ENCODE measurements at regions not wholly inside any gene's neighbourhood (a gene's known extent, or its start where the extent isn't known, plus 50 kb on each side); places are given as distances from the start of the nearest gene placed in this dataset.

DNA sequence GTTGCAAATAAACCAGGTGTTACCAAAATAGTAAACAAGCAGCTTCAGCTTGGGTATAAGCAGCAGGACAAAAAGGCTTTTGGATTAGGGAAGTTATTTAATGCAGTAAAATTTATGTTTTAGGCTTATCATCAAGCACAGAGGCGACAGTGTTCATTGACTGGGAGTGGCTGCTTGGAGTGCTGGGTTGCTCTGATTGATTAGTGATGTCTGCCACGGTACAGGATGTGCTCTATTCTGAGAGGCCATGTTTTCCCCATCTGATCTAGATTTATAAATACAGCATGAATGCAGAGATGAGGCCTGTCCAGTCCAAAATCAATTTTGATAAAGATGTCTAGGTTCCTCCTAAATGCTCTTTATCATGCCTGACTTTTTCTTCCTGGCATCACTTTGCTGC, 83.5 kb downstream of the MAP1LC3B2 start:
- ATAC-seq = no peak
- H3K4me1 Mint-ChIP-seq (ENCODE audit: low read depth in 2 of 2) = peaks cover 0 to under 1% of the 10 kb centered on the region in 2 donors
- H3K27ac Mint-ChIP-seq = no peak overlapping the region
- H3K4me3 Mint-ChIP-seq = no peak overlapping the region
- no peaks in the 10 kb centered on the region for H3K9me3 Mint-ChIP-seq
- H3K27me3 Mint-ChIP-seq = peaks cover 9 to 22% of the 10 kb centered on the region in 2 donors
- H3K36me3 Mint-ChIP-seq = no peaks in the 10 kb centered on the region
- DNase-seq (ENCODE audit: low spot score) = no peak

- Mint-ChIP-seq H3K4me1 (ENCODE audit: low read depth in 2 of 2) (no peaks in the 10 kb centered on the region), H3K27me3 (peaks cover 5 to 23% of the 10 kb centered on the region in 2 donors), H3K27ac (no peak overlapping the region), H3K9me3 (no peaks in the 10 kb centered on the region), H3K4me3 (no peak overlapping the region), H3K36me3 (no peaks in the 10 kb centered on the region)
- ATAC-seq = no peak
- no peak for DNase-seq (ENCODE audit: low spot score)
Measured at GRCh38 chr12:116642106-116642505, 82.9 kb downstream of the MAP1LC3B2 start.

DNA sequence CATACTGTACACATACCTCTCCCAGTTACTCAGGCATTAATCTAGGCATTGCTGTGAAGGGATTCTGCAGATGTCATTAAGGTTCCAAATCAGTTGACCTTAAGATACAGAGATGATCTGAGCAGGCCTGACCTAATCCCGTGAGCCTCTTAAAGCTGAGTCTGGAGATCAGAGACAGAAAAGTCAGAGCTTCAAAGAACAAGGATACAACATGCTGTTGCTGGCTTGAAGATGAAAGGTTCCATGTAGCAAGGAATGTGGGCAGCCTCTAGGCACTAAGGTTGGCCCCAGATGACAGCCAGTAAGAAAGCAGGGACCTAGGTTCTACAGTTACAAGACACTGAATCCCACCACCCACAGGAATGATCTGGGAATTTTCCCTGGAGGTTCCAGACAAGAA, 81.1 kb downstream of the MAP1LC3B2 start:
- H3K4me3 Mint-ChIP-seq = no peak overlapping the region
- ATAC-seq (no peak), DNase-seq (ENCODE audit: low spot score) (no peak)
- H3K36me3 Mint-ChIP-seq = no peaks in the 10 kb centered on the region
- H3K27ac Mint-ChIP-seq = no peak overlapping the region
- peaks cover 13 to 25% of the 10 kb centered on the region in 2 donors for H3K27me3 Mint-ChIP-seq
- no peaks in the 10 kb centered on the region for H3K9me3 Mint-ChIP-seq
- H3K4me1 Mint-ChIP-seq (ENCODE audit: low read depth in 2 of 2) = peaks cover 0 to 4% of the 10 kb centered on the region in 2 donors

GRCh38 chr12:116639765-116640164, 80.6 kb downstream of the MAP1LC3B2 start:
- peaks cover 0 to 4% of the 10 kb centered on the region in 2 donors for H3K4me1 Mint-ChIP-seq (ENCODE audit: low read depth in 2 of 2)
- no peak for ATAC-seq
- H3K36me3 Mint-ChIP-seq = no peaks in the 10 kb centered on the region
- H3K27me3 Mint-ChIP-seq = peaks cover 18 to 30% of the 10 kb centered on the region in 2 donors
- H3K4me3 Mint-ChIP-seq = no peak overlapping the region
- no peak overlapping the region for H3K27ac Mint-ChIP-seq
- DNase-seq (ENCODE audit: low spot score) = no peak
- H3K9me3 Mint-ChIP-seq = no peaks in the 10 kb centered on the region

- DNase-seq (ENCODE audit: low spot score) (no peak), ATAC-seq (no peak)
- Mint-ChIP-seq H3K9me3 (no peaks in the 10 kb centered on the region), H3K27me3 (peaks cover 32 to 42% of the 10 kb centered on the region in 2 donors), H3K4me3 (no peak overlapping the region), H3K4me1 (ENCODE audit: low read depth in 2 of 2) (peaks cover 0 to 4% of the 10 kb centered on the region in 2 donors), H3K36me3 (no peaks in the 10 kb centered on the region), H3K27ac (no peak overlapping the region)
Measured at GRCh38 chr12:116638376-116638775, 79.2 kb downstream of the MAP1LC3B2 start.

GRCh38 chr12:116637589-116638150, 78.5 kb downstream of the MAP1LC3B2 start:
- ATAC-seq (no peak), DNase-seq (ENCODE audit: low spot score) (no peak)
- no peak overlapping the region for H3K4me3 Mint-ChIP-seq
- H3K4me1 Mint-ChIP-seq (ENCODE audit: low read depth in 2 of 2) = peaks cover 0 to 4% of the 10 kb centered on the region in 2 donors
- H3K27ac Mint-ChIP-seq = no peak overlapping the region
- H3K9me3 Mint-ChIP-seq = no peaks in the 10 kb centered on the region
- H3K36me3 Mint-ChIP-seq = no peaks in the 10 kb centered on the region
- H3K27me3 Mint-ChIP-seq = peaks cover 39 to 49% of the 10 kb centered on the region in 2 donors

- H3K4me1 Mint-ChIP-seq (ENCODE audit: low read depth in 2 of 2) = peaks cover 0 to 4% of the 10 kb centered on the region in 2 donors
- H3K4me3 Mint-ChIP-seq = no peak overlapping the region
- no peak overlapping the region for H3K27ac Mint-ChIP-seq
- no peak for ATAC-seq
- H3K27me3 Mint-ChIP-seq = peaks cover 44 to 49% of the 10 kb centered on the region in 2 donors
- H3K36me3 Mint-ChIP-seq = no peaks in the 10 kb centered on the region
- DNase-seq (ENCODE audit: low spot score) = no peak
- H3K9me3 Mint-ChIP-seq = no peaks in the 10 kb centered on the region
Measured at GRCh38 chr12:116636608-116637519, 77.7 kb downstream of the MAP1LC3B2 start.

DNA sequence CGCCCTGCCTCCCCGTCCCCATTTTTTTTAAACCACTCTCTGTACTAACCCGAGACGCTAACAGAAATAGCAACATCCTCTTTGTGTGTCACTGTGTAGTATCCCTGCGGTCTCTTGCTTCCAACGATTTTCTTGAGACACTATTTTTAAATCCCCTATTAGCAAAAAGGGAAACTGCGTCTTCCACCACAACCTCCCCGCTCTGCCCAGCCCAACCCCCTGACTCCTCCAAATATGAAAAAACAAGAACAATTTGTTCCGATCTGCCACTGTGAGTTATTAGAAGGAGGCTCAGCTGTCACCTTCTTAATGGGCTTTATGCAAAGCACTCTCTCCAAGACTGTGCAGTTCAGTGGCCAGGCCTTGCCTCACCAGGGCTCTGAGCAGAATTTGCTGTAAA, 76.3 kb downstream of the MAP1LC3B2 start:
- peaks cover 52 to 53% of the 10 kb centered on the region in 2 donors for H3K27me3 Mint-ChIP-seq
- H3K4me1 Mint-ChIP-seq (ENCODE audit: low read depth in 2 of 2) = peaks cover 0 to 4% of the 10 kb centered on the region in 2 donors
- DNase-seq (ENCODE audit: low spot score) (no peak), ATAC-seq (no peak)
- H3K9me3 Mint-ChIP-seq = no peaks in the 10 kb centered on the region
- no peak overlapping the region for H3K27ac Mint-ChIP-seq
- H3K36me3 Mint-ChIP-seq = no peaks in the 10 kb centered on the region
- H3K4me3 Mint-ChIP-seq = no peak overlapping the region

DNA sequence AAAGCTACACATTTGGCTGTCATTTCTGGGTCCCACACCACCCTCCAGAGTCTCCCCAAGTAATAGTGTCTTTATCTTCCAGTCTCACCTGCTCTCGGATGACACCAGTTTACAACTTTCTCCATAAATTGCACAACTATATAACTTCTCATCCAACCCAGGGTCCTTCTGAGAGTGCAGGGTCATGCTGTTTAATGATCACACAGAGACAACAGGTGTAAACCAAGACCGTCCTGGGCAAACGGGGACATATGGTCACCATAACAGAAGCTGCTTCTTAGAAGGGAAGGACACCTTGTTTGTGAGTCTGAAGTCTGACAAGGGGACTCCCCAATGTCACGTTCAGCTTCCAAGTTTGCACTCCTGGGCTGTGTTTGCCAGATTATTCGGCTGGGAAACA, 74.3 kb downstream of the MAP1LC3B2 start:
- DNase-seq (ENCODE audit: low spot score) = no peak
- Mint-ChIP-seq H3K27me3 (peaks cover 50 to 61% of the 10 kb centered on the region in 2 donors), H3K9me3 (no peaks in the 10 kb centered on the region), H3K36me3 (no peaks in the 10 kb centered on the region), H3K4me1 (ENCODE audit: low read depth in 2 of 2) (peaks cover 0 to 4% of the 10 kb centered on the region in 2 donors), H3K27ac (no peak overlapping the region), H3K4me3 (no peak overlapping the region)
- ATAC-seq = no peak

- Mint-ChIP-seq H3K9me3 (no peaks in the 10 kb centered on the region), H3K4me3 (no peak overlapping the region)
Measured at GRCh38 chr12:116631619-116632018, 72.4 kb downstream of the MAP1LC3B2 start.

DNA sequence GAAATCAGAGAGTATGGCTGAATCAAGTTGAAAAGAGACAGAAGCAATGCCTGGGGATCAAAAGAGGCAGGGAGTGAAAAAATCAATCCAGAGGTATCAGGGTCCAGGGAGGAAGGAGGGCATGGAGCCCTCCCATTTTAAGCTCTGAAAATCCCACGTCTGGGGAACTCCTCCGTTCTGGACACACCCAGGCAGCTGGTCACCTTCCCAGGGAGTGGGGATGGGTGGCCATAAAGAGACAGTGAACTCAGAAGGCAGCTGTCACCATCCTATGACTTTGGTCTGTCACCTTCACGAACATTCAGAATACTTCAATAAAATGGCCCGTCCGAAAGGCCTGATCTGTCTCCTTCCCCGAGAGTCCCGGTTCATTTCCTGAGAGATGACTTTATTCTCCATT, 71.6 kb downstream of the MAP1LC3B2 start:
- no peak overlapping the region for H3K4me3 Mint-ChIP-seq
- H3K9me3 Mint-ChIP-seq = no peaks in the 10 kb centered on the region
- peaks cover 0 to 4% of the 10 kb centered on the region in 2 donors for H3K4me1 Mint-ChIP-seq (ENCODE audit: low read depth in 2 of 2)
- peaks cover 42 to 60% of the 10 kb centered on the region in 2 donors for H3K27me3 Mint-ChIP-seq
- DNase-seq (ENCODE audit: low spot score) (no peak), ATAC-seq (no peak)
- H3K27ac Mint-ChIP-seq = no peak overlapping the region
- no peaks in the 10 kb centered on the region for H3K36me3 Mint-ChIP-seq

More at GRCh38 chr12:116631619-116632018, 72.4 kb downstream of the MAP1LC3B2 start:
- ATAC-seq (no peak), DNase-seq (ENCODE audit: low spot score) (no peak)
- Mint-ChIP-seq H3K4me1 (ENCODE audit: low read depth in 2 of 2) (peaks cover 0 to 4% of the 10 kb centered on the region in 2 donors), H3K27ac (no peak overlapping the region), H3K27me3 (peaks cover 47 to 63% of the 10 kb centered on the region in 2 donors), H3K36me3 (no peaks in the 10 kb centered on the region)

- Mint-ChIP-seq H3K9me3 (no peaks in the 10 kb centered on the region), H3K27ac (no peak overlapping the region), H3K36me3 (no peaks in the 10 kb centered on the region), H3K27me3 (peaks cover 31 to 47% of the 10 kb centered on the region in 2 donors), H3K4me1 (ENCODE audit: low read depth in 2 of 2) (no peaks in the 10 kb centered on the region), H3K4me3 (no peak overlapping the region)
- ATAC-seq (no peak), DNase-seq (ENCODE audit: low spot score) (no peak)
Measured at GRCh38 chr12:116629480-116629879, 70.3 kb downstream of the MAP1LC3B2 start.

DNA sequence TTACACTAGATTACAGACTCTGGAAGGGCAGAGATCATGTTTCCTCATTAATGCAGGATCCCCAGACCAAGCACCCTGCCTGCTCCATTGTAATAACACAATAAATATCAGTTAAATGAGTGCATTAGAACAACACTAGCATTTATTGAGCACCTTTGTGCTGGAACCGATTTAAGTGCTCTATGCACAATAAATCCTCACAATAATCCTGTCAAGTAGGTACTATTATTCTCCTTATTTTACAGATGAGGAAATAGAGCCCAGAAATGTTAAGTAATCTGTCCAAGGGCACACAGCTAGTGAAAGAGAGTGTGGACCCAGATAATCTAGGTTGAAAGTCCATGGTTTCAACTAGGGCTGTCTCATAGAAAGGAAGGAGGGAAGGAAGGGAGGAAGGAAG, 69.8 kb downstream of the MAP1LC3B2 start:
- Mint-ChIP-seq H3K27me3 (peaks cover 26 to 43% of the 10 kb centered on the region in 2 donors), H3K4me1 (ENCODE audit: low read depth in 2 of 2) (no peaks in the 10 kb centered on the region), H3K4me3 (no peak overlapping the region), H3K9me3 (no peaks in the 10 kb centered on the region), H3K36me3 (no peaks in the 10 kb centered on the region), H3K27ac (no peak overlapping the region)
- no peak for DNase-seq (ENCODE audit: low spot score)
- no peak for ATAC-seq

DNA sequence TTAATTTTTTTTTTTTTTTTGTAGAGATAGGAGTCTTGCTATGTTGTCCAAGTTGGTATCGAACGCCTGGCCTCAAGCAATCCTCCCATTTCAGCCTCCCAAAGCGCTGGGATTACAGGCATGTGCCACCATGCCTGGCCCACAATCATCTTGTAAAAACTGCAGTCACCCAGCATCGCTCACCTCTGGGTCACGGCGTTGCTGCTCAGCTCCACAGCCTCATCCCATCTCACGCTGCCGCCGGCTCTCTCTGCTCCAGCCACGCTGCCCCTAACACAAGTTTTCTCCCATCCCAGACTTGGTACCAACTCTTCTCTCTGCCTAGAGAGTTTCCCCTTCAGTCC, 69.2 kb downstream of the MAP1LC3B2 start:
- DNase-seq (ENCODE audit: low spot score) (no peak), ATAC-seq (no peak)
- Mint-ChIP-seq H3K9me3 (no peaks in the 10 kb centered on the region), H3K4me3 (no peak overlapping the region), H3K4me1 (ENCODE audit: low read depth in 2 of 2) (no peaks in the 10 kb centered on the region), H3K27me3 (peaks cover 24 to 43% of the 10 kb centered on the region in 2 donors), H3K27ac (no peak overlapping the region), H3K36me3 (no peaks in the 10 kb centered on the region)

All from natural killer cell treated with Interleukin-12 subunit alpha and Interleukin-12 subunit beta and Interleukin-15 and Interleukin-18, amount 100 ng/mL, for 72 hours (primary cell).